C4-2B (cell line): ENCODE measurements at regions not wholly inside any gene's neighbourhood (a gene's known extent, or its start where the extent isn't known, plus 50 kb on each side); places are given as distances from the start of the nearest gene placed in this dataset.

Experiments used
- ZFX ChIP-seq: fragments of 450-650 bp; IDR thresholded peaks from 2 replicates; pipeline ENCODE4 v1.6.1; 2017
- TF ChIP-seq, protein P1 (sequence below): fragments of 450-650 bp; conservative IDR thresholded peaks from 2 replicates; pipeline ENCODE4 v1.5.1; 2017; ENCODE audit warnings: mild to moderate bottlenecking

DNA sequence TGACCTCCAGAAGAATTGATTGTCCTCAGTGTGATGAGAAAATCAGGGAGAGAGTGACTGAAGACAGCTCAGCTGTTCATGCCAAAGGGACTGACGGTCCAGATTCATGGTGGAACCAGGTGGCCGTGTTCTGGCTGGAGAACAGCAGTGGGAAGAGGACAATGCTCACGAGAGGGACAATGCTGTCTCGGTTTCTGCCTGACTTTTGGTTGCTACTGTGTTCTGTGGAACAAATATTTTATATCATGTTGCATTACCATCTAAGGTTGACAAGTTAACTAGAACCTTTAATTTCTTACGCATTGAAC is 58.0 kb upstream of the ULK4 start:
- TF ChIP-seq, protein P1, sequence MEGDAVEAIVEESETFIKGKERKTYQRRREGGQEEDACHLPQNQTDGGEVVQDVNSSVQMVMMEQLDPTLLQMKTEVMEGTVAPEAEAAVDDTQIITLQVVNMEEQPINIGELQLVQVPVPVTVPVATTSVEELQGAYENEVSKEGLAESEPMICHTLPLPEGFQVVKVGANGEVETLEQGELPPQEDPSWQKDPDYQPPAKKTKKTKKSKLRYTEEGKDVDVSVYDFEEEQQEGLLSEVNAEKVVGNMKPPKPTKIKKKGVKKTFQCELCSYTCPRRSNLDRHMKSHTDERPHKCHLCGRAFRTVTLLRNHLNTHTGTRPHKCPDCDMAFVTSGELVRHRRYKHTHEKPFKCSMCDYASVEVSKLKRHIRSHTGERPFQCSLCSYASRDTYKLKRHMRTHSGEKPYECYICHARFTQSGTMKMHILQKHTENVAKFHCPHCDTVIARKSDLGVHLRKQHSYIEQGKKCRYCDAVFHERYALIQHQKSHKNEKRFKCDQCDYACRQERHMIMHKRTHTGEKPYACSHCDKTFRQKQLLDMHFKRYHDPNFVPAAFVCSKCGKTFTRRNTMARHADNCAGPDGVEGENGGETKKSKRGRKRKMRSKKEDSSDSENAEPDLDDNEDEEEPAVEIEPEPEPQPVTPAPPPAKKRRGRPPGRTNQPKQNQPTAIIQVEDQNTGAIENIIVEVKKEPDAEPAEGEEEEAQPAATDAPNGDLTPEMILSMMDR: no peak
- no peak for TF ChIP-seq ZFX
